Dermis microvascular lymphatic vessel endothelial cell (primary cell): ENCODE measurements at regions not wholly inside any gene's neighbourhood (a gene's known extent, or its start where the extent isn't known, plus 50 kb on each side); places are given as distances from the start of the nearest gene placed in this dataset.

Experiments used
- DNase-seq, 2 donors: peaks; one replicate each; pipeline versions ENCODE4 v3.0.0 to v3.0.0-alpha.2; 2010; ENCODE audit warnings: low read depth in 2 of 2

DNA sequence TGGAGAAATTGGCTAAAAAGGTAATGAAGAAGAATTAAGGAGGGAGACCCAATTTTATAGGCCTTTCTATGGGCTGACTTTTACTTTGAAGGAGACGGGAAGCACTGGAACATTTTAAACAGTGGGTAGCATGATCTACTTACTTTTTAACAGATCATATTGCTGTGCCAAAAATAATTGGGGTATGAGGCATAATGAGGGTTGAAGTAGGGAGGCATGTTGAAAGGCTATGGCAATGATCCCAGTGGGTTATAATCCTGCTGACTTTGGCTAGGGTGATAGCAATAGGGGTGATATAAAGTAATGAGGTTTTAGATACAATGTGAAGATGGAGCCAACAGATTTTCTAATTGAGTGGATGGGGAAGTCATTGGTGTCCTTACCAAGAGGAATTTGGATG lies 73.2 kb downstream of the GPR37 start:
- DNase-seq, result no peak

DNA sequence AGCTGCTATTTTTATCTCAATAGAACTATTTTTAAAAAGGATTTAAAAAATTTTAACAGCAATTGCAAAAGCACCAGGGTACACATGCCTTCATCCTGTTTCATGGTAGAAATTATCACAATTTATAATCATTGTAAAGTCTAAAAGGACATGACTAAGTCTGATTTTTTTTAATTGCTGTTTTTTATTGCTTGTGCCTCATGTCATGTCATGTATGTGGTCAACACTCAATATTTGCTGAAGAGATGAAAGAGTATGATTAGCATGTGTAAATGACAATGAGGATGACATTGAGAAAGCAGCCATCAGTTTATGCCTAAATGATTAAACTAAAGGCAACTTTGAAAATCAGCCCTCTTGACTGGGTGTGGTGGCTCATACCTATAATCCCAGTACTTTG lies 74.8 kb downstream of the GPR37 start:
- DNase-seq, result no peak

DNA sequence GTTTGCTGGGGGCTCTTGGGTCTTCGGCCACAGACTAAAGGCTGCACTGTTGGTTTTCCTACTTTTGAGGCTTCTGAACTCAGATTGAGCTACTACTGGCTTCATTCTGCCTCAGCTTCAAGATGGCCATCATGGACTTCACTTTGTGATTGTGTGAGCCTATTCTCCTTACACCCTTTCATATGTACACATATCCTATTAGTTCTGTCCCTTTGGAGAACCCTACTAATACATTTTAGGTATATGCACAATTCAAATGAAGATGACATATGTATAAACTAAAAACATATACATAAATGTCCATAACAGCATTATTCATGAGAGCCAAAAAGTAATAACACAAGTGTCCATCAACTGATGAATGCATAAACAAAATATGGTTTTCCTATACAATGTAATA lies 75.7 kb downstream of the GPR37 start:
- no peak for DNase-seq

- no peak for DNase-seq
Measured at GRCh38 chr7:124689523-124689922, 76.1 kb downstream of the GPR37 start.

DNA sequence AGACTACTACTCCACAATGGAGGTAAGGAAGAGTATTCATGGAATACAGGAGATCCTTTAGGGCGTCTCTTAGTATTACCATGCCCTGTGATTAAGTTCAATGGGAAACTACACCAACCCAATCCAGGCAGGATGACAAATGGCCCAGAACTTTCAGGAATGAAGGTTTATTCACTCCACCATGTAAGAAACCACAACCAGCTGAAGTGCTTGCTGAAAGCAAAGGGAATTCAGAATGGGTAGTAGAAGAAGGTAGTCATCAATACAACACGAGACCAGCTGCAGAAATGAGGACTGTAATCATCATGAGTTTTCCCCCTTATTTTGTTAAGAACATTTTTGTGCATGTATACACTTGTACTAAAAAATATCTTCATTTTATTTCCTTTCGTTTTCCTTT lies 76.6 kb downstream of the GPR37 start:
- no peak for DNase-seq

GRCh38 chr7:124686543-124687171 lies 78.9 kb downstream of the GPR37 start:
- no peak for DNase-seq

GRCh38 chr7:124681946-124682345 lies 83.6 kb downstream of the GPR37 start:
- DNase-seq, result no peak

DNA sequence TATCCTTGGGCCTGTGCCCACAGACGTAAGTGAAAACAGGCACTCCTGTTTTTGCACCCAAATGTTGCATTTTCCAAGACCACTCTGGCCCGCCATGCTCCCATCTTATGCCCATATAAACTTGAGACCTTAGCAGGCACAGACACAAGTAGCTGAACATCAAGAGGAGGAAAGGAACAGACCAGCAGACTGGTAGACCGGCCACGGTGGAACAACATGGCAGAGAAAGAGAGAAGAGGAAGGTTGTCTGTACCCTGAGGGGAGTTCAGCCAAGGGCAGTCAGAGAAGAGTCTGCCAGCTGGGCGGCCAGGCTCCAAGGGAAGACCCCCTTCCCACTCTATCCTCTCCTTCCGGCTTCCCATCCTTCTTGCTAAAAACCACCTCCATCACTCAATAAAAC lies 85.3 kb downstream of the GPR37 start:
- DNase-seq, result no peak

DNA sequence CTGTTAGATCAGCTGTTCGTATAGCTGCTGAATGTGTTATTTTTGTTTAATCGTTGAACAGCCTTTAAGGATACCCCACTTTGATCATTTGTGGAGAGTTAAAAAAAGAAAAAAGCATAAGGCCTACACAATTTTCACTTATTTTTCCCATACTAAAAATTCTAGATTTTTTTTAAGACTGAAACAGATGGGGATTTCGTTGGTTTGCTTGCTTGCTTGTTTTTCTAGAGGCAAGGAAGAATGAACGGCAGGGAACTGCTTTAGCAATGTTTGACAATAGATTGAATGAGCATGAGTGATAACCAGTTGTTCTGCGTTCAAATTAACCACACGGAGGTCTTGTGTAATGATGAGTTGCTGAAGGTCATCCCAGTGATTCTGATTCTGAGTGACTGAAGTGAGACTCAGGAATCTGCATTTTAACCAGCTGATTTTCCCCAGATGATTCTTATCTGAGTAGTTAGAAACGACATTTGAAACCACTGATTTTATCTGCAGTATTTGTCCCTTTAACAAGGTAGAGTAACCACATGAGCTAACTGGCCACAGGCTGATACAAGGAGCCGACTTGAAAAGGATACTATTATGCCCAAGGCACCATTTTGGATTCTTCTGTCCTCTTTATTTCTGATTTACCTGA lies 85.9 kb downstream of the GPR37 start:
- no peak for DNase-seq

- no peak for DNase-seq
Measured at GRCh38 chr7:124679146-124679545, 86.4 kb downstream of the GPR37 start.

- no peak for DNase-seq
Measured at GRCh38 chr7:124674451-124674850, 91.1 kb downstream of the GPR37 start.

- no peak for DNase-seq
Measured at GRCh38 chr7:124672011-124672410, 93.6 kb downstream of the GPR37 start.

- no peak for DNase-seq
Measured at GRCh38 chr7:124667312-124668153, 98.1 kb downstream of the GPR37 start.

DNA sequence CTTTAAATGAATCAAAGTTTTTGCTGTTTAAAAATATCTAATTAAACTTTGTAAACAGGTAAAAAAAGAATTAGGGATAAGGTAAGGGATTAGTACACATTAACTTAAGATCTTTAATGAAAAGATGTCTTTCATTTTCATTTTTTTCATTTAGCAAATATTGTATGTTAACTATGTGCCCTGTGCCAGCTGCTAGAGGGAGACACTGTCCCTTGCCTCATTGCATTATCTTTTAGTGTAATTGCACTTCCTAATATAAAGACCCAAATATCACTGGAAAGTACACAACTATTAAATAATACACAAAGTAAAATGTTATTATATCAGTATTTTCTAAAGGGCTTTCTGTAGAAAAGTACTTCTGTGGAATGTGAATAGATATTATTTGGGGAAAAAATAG lies 102.7 kb downstream of the GPR37 start:
- DNase-seq, result no peak

DNA sequence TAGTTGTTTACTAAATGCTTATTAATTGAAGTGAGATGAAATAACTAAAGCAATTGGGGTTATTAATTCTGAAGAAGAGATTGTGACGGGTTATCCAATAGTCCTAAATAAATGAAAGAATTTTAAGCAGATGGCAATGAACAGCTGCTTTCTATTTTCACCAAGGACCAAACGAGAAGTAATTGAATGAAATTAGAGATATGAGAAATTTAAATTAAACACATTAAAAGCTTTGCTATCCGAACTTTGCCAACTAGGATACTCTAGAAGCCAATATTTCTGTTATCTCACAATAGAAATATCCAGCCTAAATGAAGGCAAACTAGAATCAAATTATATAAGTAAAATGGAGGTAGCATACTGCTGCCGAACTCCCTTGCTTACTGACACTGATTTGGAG lies 103.2 kb downstream of the GPR37 start:
- DNase-seq, result no peak

DNA sequence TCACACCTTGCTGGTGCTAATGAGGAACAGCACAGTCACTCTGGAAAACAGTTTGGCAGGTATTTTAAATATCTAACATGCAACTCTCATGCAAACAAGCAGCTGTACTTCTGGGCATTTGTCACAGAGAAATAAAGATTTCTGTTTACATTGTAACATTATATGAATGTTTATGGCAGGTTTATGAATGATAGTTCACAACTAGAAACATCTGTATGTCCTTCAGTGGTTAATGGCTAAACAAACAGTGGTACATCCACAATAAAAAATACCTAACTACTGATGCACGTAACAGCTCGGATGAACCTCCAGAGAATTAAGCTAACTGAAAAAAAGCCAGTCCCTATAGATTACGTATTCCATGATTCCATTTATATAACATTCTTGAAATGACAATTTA lies 109.6 kb downstream of the GPR37 start:
- no peak for DNase-seq

DNA sequence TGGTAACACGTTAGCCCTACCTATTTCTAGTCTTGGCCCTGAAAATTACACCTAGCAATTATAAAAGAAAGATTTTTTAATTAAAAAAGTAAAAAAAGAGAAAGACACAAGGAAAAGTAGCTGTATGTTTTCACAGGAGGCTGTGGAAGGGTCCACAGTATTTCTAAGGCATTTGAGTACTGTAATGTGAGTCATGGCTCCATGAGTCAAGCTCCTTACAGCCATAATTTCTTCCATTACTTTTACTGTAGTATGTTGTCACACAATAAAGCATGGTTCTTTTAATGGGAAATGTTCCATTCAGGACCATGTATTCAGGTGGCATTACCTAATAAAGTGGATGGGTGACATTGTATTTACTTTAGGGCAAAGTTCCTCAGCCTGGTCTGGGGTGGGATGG lies 113.4 kb downstream of the GPR37 start:
- no peak for DNase-seq

DNA sequence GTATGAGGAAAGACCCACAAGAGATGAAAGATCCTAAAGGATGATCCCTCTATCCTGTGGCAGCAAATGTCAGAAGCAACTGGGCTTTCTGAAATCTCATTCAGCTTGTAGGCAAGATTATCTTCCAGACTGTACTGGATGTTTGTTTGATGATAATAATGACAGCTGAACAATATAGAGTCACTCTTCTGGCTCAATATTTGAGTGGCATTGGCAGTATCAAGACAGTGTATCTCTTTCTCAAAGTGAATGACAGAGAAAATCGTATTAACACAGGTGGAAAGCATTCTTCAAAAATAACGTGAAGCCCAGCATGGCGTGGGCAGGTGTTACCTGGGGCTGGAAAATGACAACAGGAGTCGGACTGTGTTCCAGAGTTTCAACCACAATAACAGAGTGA lies 114.5 kb downstream of the GPR37 start:
- no peak for DNase-seq

DNA sequence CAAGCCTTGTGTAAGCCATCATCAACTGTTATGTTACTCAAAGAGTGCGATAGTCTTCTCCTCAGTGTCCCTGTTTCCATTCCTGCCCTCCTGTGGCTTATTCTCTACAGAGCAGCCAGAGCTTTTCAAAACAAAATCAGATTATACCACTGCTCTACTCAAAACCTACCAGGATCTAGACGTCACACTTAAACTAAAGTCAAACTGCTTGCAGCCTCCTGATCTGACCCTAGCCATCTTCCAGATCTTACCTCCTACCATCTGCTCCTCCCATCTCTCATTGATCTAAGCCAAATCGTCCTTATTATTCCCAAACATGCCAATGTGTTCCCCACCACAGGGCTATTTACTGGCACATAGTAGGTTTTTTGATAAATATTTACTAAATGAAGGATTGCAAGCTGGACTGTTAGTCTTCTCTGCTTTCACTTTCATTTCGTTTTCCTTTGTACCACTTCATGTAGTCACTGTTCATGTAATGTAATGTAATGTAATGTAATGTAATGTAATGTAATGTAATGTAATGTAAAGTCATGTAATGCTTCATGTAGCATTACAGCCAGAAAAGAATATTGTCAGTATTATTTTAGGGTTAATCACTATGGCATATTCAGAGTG lies 116.1 kb downstream of the GPR37 start:
- DNase-seq, result no peak

DNA sequence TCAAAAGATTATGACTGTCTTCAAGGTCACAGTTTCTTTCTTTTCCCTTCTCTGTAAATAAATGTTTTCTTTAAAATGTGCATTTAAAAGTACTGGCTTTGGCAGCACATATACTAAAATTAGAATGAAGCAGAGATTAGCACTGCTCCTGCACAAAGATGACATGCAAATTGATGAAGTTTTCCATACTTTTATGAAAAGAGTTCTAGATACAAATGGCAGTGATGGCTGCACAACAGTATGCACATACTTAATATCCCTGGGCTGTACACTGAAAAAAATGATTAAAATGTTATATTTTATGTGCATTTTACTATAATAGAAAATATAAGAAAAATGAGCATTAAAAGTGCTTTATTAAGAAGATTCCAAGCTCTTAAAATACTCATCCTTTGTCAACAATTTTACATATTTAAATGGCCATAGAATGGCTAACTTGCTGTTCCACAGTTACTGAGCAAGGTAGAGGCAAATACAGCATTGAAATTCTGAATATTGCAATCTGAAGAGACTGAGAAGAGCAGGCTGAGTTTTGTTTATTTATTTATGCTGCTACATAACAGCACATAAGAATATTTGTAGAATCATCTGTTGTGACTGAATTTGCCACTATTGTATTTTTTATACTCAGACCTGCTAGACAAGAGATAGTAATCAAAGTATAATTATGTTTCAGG lies 117.8 kb downstream of the GPR37 start:
- DNase-seq, result no peak

DNA sequence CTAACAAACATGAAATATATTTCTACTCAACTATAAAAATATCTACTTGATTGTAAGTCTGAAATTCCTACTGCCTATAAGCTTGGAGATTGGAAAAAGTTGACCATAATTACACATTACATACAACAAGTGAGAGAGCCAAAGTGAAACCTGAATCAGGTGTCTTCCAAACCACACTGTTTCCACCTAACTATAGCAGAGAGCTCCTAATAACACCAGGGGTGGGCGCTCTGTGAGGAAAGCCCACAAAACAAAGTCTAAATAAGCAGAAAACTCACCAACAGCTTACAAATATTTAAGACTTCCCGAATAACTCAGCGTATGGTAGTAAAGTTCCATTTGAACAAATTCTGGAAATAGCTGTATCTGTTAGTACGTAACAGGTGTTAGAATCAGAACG lies 119.9 kb downstream of the GPR37 start:
- DNase-seq, result no peak

GRCh38 chr7:124643311-124643811 lies 122.2 kb downstream of the GPR37 start:
- no peak for DNase-seq
